Suprapubic skin (tissue), 4 donors: ENCODE measurements at regions not wholly inside any gene's neighbourhood (a gene's known extent, or its start where the extent isn't known, plus 50 kb on each side); places are given as distances from the start of the nearest gene placed in this dataset.

Source experiments
- DNase-seq, 2 donors: peaks; one replicate each; pipeline ENCODE4 v3.0.0-alpha.2; 2019; ENCODE audit warnings: low spot score in 2 of 2
- H3K27ac ChIP-seq: fragments of 200-600 bp; sonication (generic); one replicate; pipeline ENCODE4 v1.5.1; 2019
- H3K27me3 ChIP-seq: fragments of 200-600 bp; sonication (generic); one replicate; pipeline ENCODE4 v1.5.1; 2019
- H3K36me3 ChIP-seq: fragments of 200-600 bp; sonication (generic); one replicate; pipeline ENCODE4 v1.5.1; 2019
- H3K4me1 ChIP-seq: fragments of 200-600 bp; sonication (generic); one replicate; pipeline ENCODE4 v1.5.1; 2019
- H3K4me3 ChIP-seq: fragments of 200-600 bp; sonication (generic); one replicate; pipeline ENCODE4 v1.5.1; 2019; ENCODE audit warnings: mild to moderate bottlenecking
- H3K9me3 ChIP-seq: fragments of 200-600 bp; sonication (generic); one replicate; pipeline ENCODE4 v1.5.1; 2019
- CTCF ChIP-seq, 2 donors: fragments of 200-600 bp in 1 of 2; fragments of 450-650 bp in 1 of 2; sonication (generic) in 1 of 2; IDR thresholded peaks; one replicate each; pipeline ENCODE4 v1.5.1; 2016 to 2019; ENCODE audit warnings: antibody characterized with exemption in 2 of 2, mild to moderate bottlenecking in 1 of 2, moderate library complexity in 1 of 2
- EP300 ChIP-seq: sonication (generic); formaldehyde crosslinking; IDR thresholded peaks from one replicate; pipeline ENCODE4 v1.6.1; 2017; ENCODE audit warnings: antibody characterized with exemption
- POLR2A ChIP-seq, 2 donors: fragments of 450-650 bp; IDR thresholded peaks; one replicate each; pipeline ENCODE4 v1.6.1; 2017; ENCODE audit warnings: antibody characterized with exemption in 2 of 2, mild to moderate bottlenecking in 2 of 2, moderate library complexity in 2 of 2
- POLR2AphosphoS5 ChIP-seq, 3 donors: sonication (generic); formaldehyde crosslinking; IDR thresholded peaks; one replicate each; pipeline ENCODE4 v1.6.1; 2017; ENCODE audit warnings: antibody characterized with exemption in 3 of 3
- WGBS: methylation state at CpG from one replicate; pipeline ENCODE4 v1.1.5; 2018; 5-methylcytosine and 5-hydroxymethylcytosine counted together

- Histone ChIP-seq H3K27me3 (no peaks in the 10 kb centered on the region), H3K4me3 (no peak overlapping the region)
These were observed 245.8 kb downstream of the ZEB2 start for GRCh38 chr2:144274131-144274530.

GRCh38 chr2:144270951-144271350, 249.0 kb downstream of the ZEB2 start:
- 100% methylated on average over 1 of the region's 1 CpG for WGBS
- no peak for DNase-seq
- no peaks in the 10 kb centered on the region for H3K27me3 ChIP-seq
- no peak overlapping the region for H3K27ac ChIP-seq
- H3K36me3 ChIP-seq, result no peaks in the 10 kb centered on the region
- H3K4me3 ChIP-seq, result no peak overlapping the region
- H3K9me3 ChIP-seq, result no peaks in the 10 kb centered on the region
- H3K4me1 ChIP-seq, result no peaks in the 10 kb centered on the region
- TF ChIP-seq POLR2AphosphoS5 (IDR thresholded peaks at IDR 0.05) (no peak), POLR2A (IDR thresholded peaks at IDR 0.05) (no peak), EP300 (no peak), CTCF (IDR thresholded peaks at IDR 0.05) (no peak)

More at GRCh38 chr2:144274131-144274530, 245.8 kb downstream of the ZEB2 start:
- no peak for TF ChIP-seq POLR2A (IDR thresholded peaks at IDR 0.05)
- TF ChIP-seq EP300, result no peak
- Histone ChIP-seq H3K36me3 (no peaks in the 10 kb centered on the region), H3K27ac (no peak overlapping the region), H3K4me1 (no peaks in the 10 kb centered on the region), H3K9me3 (no peaks in the 10 kb centered on the region)
- 76% methylated on average over 2 of the region's 2 CpGs for WGBS
- DNase-seq, result no peak

GRCh38 chr2:144268036-144268678, 251.8 kb downstream of the ZEB2 start:
- H3K9me3 ChIP-seq, result no peaks in the 10 kb centered on the region
- no peak for DNase-seq
- no peaks in the 10 kb centered on the region for H3K36me3 ChIP-seq
- H3K27me3 ChIP-seq, result no peaks in the 10 kb centered on the region
- H3K27ac ChIP-seq, result no peak overlapping the region
- TF ChIP-seq POLR2A (IDR thresholded peaks at IDR 0.05) (no peak), CTCF (IDR thresholded peaks at IDR 0.05) (no peak), POLR2AphosphoS5 (IDR thresholded peaks at IDR 0.05) (no peak), EP300 (no peak)
- H3K4me3 ChIP-seq, result no peak overlapping the region
- H3K4me1 ChIP-seq, result no peaks in the 10 kb centered on the region
- WGBS, result 100% methylated on average over 1 of the region's 1 CpG

GRCh38 chr2:144267239-144267638, 252.7 kb downstream of the ZEB2 start:
- H3K9me3 ChIP-seq, result no peaks in the 10 kb centered on the region
- TF ChIP-seq POLR2A (IDR thresholded peaks at IDR 0.05) (no peak), CTCF (IDR thresholded peaks at IDR 0.05) (no peak), EP300 (no peak), POLR2AphosphoS5 (IDR thresholded peaks at IDR 0.05) (no peak)
- DNase-seq, result no peak
- no peak overlapping the region for H3K4me3 ChIP-seq
- 64% methylated on average over 2 of the region's 2 CpGs for WGBS
- no peaks in the 10 kb centered on the region for H3K27me3 ChIP-seq
- no peak overlapping the region for H3K27ac ChIP-seq
- no peaks in the 10 kb centered on the region for H3K4me1 ChIP-seq
- no peaks in the 10 kb centered on the region for H3K36me3 ChIP-seq

- Histone ChIP-seq H3K27me3 (no peaks in the 10 kb centered on the region), H3K4me3 (no peak overlapping the region), H3K9me3 (no peaks in the 10 kb centered on the region), H3K4me1 (no peaks in the 10 kb centered on the region), H3K36me3 (no peaks in the 10 kb centered on the region), H3K27ac (no peak overlapping the region)
- DNase-seq, result no peak
- TF ChIP-seq POLR2A (IDR thresholded peaks at IDR 0.05) (no peak), POLR2AphosphoS5 (IDR thresholded peaks at IDR 0.05) (no peak), EP300 (no peak), CTCF (IDR thresholded peaks at IDR 0.05) (no peak)
- WGBS, result 97% methylated on average over 3 of the region's 3 CpGs
These were observed 254.3 kb downstream of the ZEB2 start for GRCh38 chr2:144265654-144266053.

- Histone ChIP-seq H3K27me3 (no peaks in the 10 kb centered on the region), H3K36me3 (no peaks in the 10 kb centered on the region), H3K4me1 (no peaks in the 10 kb centered on the region), H3K4me3 (no peak overlapping the region), H3K27ac (no peak overlapping the region), H3K9me3 (peaks cover 8% of the 10 kb centered on the region)
- DNase-seq, result no peak
- 94% methylated on average over 2 of the region's 2 CpGs for WGBS
- TF ChIP-seq POLR2A (IDR thresholded peaks at IDR 0.05), result no peak
- no peak for TF ChIP-seq CTCF (IDR thresholded peaks at IDR 0.05)
- TF ChIP-seq POLR2AphosphoS5 (IDR thresholded peaks at IDR 0.05), result no peak
- no peak for TF ChIP-seq EP300
These were observed 258.0 kb downstream of the ZEB2 start for GRCh38 chr2:144261966-144262365.
